Sigmoid colon (tissue), 4 donors: ENCODE measurements at regions not wholly inside any gene's neighbourhood (a gene's known extent, or its start where the extent isn't known, plus 50 kb on each side); places are given as distances from the start of the nearest gene placed in this dataset.

Experiments
- CTCF ChIP-seq, 4 experiments: fragments of 450-650 bp in 3 of 4; fragments of 200-600 bp in 1 of 4; IDR thresholded peaks; one replicate each; pipeline ENCODE4 v1.5.1; 2016 to 2019; ENCODE audit warnings: antibody characterized with exemption in 4 of 4, mild to moderate bottlenecking in 3 of 4, moderate library complexity in 2 of 4
- EP300 ChIP-seq, 4 donors: sonication (generic); formaldehyde crosslinking; IDR thresholded peaks; one replicate each; pipeline ENCODE4 v1.6.1; 2017; ENCODE audit warnings: antibody characterized with exemption in 4 of 4
- POLR2A ChIP-seq, 2 donors: fragments of 450-650 bp; IDR thresholded peaks; one replicate each; pipeline ENCODE4 v1.6.1; 2016; ENCODE audit warnings: antibody characterized with exemption in 2 of 2, mild to moderate bottlenecking in 2 of 2, moderate library complexity in 2 of 2
- POLR2AphosphoS5 ChIP-seq, 4 donors: sonication (generic); formaldehyde crosslinking; IDR thresholded peaks; one replicate each; pipeline ENCODE4 v1.6.1; 2017; ENCODE audit warnings: antibody characterized with exemption in 4 of 4

- no peak for TF ChIP-seq CTCF (IDR thresholded peaks at IDR 0.05)
- no peak for TF ChIP-seq EP300 (IDR thresholded peaks at IDR 0.05)
- TF ChIP-seq POLR2A (IDR thresholded peaks at IDR 0.05), result no peak
- TF ChIP-seq POLR2AphosphoS5 (IDR thresholded peaks at IDR 0.05), result no peak
Measured at GRCh38 chr4:27148211-27148895, 287.7 kb downstream of the STIM2 start.
